KBM-7 (cell line): ENCODE measurements at regions not wholly inside any gene's neighbourhood (a gene's known extent, or its start where the extent isn't known, plus 50 kb on each side); places are given as distances from the start of the nearest gene placed in this dataset.

ENCODE experiments used
- DNase-seq: peaks from one replicate; pipeline ENCODE4 v3.0.0-alpha.2; 2015
- in situ Hi-C: fragments of 300-500 bp; cut with MboI; formaldehyde crosslinking; loops from 2 replicates; pipeline ENCODE4 v1.14.3; 2020; ENCODE audit warnings: low sequenced_read_pairs, low pct_unique_long_range_greater_than_20kb, mixed read lengths

DNA sequence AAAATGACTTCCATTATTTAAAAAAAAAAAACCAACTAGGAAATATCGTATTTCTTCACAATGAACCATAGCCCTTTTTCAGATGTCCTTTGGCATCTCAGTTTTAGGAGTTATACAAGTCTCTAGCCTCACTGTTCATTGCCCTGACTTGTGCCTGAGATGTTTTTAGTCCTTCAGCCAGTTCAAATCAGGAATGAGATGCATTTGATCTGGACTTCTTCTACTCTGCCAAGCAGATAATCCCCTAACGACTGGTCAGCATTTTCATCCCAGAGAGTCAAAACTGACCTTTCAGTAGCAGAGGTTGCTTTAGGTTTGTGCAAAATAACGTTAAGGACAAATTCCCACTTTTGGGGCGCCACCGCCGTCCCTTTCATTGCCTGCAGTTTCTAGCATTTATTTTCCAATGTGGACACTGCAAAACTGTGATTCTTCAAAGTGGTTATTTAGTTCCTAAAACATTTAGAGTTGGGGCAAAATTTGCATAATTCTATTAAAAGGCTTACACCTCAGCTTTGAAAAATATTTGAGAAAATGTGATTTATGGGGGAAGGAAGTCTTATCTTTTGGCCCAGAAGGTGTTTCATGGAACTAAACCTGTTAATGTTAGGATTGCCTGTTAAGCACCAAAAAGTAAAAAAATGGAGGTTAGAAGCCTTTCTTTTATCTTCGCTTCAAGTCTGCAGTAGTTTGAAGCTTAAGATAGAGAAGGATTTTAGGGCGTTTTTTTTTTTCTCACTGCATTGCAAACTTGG, 152.0 kb upstream of the SGK1 start:
- no peak for DNase-seq
- in situ Hi-C loops: no loop called here

DNA sequence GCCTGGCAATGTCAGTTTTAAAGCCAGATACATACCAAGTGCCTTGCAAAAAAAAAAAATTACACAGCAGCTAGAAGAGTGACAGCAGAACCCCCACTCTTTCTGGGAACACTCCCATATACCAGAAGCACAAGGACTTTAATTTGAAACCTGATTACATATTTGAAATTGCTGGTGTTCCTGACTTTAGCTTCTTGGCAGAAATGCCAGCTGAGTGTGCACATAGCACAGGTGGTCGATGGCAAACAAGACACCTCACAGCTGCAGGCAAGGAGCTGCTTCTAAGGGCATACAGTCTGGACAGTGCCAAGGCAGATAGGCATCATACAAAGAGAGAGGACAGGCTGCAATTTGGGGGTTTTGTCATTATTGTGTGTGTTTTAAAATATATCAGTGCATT, 150.7 kb upstream of the SGK1 start:
- DNase-seq: no peak
- in situ Hi-C loops: no loop called here

DNA sequence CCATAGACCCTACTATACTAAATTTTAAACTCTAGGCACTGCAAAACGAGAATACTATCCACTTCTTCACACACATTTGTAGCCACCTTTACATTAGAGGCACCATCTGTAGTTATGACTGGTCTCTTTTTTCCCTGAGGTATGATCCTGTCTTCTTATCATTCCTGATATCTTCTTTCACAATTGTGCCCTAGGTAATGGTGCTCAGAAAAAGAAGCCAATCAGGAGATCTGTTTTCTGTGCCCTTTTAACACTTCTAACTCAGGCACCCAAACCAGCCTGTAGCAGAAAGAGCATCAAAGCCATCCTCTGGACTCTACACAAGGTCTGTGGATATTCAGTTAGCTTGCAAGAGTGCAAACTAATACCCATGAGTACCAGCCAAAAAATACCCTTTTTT, 149.7 kb upstream of the SGK1 start:
- in situ Hi-C loops: no loop called here
- no peak for DNase-seq

DNA sequence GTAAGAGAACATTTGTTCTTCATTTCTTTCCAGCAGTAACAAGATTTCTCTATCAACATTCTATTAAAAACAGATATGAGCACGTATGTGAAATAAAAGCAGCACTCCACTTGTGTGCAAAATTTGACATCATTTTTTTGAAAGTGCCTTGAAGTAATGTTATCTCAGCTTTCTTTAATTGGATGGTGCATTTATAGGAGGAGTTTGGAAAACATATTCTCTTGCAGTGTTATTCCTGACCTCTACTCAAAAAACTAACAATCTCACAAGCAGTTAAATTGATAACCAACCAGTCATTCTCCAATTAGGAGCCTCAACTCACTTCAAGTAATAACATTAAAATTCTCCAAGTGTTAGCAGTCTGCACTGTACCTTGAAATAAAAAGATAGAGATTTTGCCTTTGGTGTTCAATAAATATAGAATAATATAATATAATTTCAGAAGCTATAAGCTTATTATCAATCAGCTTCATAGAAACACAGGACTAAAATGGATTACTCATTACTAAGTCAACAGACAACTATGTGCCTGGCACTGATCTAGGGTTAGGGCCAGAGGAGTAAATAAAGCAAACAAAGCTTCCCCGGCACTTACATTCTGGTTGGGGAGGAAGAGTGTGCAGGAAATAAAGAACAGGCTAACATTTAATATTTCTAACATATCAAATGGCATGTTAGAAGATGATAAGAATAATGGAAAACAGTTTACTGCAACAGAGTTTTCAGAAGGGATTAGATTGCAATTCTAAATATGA, 149.0 kb upstream of the SGK1 start:
- in situ Hi-C loops: no loop called here
- DNase-seq: no peak

DNA sequence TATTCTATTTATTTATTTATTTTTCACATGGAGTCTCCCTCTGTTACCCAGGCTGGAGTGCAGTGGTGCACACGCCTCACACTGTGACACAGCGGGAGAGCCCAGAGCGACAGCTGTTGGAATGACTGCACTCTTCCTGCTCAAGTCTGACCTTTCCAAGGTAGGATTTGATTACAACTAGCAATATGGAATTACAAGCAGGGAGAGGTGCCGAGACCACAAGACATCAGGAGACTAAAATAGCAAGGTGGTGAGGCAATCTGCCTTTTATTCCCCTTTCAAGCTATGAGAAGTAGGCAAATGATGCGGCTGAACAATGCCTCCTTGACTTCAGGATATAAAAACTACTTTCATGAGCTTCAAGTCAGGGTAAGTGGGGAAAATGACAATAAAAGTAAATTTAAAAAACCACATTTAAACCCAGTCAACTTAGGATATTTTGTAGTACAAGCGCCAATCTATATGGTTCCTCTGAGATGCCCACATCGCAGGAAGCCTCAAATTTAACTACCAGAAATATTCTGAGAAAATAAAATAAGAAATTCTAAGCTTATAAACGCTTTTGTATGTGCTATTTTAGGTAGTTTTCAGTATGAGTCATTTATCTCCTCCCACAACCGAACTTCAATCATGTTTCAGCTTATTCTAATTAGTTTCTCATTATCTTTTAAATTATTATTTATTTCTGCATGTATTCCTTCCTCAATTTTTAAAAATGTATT, 146.9 kb upstream of the SGK1 start:
- in situ Hi-C loops: no loop called here
- DNase-seq: no peak

DNA sequence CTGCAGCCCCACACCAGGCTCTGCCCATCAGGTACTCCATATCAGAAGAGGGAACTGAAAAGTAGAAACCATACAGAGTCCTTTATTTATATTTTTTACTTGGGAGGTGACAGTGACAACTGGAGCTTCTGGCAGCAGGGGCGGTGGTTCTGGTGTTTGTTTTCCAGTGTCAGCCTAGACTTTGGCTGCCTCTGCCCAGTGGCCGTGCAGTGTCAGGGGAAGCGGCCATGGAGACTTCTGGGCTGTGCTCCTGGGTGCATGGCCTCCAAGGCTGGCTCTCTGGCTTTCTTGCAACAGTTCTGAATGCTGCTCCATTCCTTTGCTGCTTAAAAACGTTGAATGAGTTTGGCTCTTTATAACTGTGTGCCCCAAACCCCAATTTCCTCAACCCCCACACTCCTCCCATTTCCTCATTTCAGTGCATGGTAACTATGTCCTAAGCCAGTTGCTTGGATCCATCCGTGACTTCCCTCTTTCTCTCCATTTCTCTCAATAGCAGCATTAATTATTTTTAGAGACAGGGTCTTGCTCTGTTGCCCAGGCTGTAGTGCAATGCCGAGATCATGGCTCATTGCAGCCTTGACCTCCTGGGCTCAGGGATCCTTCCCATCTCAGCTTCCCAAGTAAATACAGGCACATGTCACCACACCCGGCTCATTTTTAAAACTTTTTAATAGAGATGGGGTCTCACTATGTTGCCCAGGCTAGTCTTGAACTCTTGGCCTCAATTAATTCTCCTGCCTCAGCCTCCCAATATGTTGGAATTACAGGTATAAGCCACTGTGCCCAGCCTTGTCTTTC, 141.1 kb upstream of the SGK1 start:
- peak; percentile 15 for DNase-seq
- in situ Hi-C loops: no loop called here

DNA sequence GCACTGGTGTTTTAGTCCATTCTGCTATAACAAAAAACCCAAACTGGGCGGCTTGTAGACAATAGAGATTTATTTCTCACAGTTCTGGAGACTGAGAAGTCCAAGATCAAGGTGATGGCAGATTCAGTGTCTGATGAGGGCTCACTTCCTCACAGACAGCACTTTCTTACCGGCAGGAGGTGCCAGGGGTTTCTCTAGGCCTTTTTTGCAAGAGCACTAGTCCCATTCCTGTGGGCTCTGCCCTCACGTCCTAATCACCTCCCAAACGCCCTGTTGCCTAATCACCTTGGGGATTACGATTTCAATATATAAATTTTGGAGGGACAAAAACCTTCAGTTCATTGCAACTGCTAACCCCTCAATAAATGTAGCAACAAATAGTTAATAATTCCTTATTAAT, 140.0 kb upstream of the SGK1 start:
- DNase-seq: peak; percentile 21
- in situ Hi-C loops: no loop called here

DNA sequence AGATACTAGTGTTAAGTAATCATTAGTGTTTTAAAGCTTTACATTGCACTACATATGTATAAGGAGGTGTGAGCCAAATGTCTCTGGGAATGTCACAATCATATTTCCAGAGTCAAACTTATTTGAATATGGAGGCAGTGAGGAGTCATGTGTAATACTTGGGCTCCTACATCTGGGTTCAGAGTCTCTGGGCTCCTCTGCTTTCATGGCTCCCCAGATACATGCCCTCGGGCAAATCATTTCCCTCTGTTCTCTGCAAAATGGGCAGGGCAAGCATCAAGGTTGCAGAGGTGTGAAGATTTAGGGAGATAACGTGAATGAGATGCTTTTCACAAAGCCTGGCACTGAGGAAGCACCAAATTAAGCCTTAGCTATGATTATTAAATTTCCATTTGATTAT, 138.3 kb upstream of the SGK1 start:
- in situ Hi-C loops: no loop called here
- no peak for DNase-seq

DNA sequence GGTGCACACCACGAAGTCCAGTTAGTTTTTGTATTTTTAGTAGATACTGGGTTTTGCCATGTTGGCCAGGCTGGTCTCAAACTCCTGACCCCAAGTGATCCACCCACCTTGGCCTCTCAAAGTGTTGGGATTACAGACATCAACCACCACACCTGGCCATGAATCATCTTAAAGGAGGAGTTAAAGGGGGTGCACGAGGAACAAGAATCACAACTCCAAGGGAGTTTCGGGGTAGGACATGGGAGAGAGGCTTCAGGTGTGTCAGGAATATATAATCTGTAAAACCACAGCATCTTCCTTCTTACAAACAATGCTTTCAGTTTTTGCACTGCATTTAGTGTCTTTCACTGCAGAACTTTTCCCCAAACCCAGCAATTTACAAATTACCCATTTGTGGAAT, 137.4 kb upstream of the SGK1 start:
- in situ Hi-C loops: no loop called here

DNA sequence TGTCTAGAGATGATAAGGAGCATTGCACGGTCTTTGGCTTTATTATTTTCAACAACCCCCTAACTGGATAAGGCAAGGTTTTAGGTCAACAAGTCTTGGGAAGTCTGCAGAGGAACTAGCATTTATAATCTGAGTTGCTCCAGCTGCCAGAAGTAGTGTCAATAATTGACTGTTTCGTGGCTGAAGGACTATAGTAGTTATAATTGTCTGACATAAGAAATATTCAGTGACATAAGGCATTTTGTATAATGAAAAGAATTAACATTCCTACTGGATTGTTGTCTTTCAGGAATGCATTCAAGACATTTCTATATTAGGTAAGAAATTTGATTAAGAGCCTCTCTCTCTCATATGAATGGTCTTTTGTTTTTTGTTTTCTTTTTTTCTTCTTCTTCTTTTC, 136.9 kb upstream of the SGK1 start:
- in situ Hi-C loops: no loop called here
- DNase-seq: no peak

More for the DNA sequence above, 137.4 kb upstream of the SGK1 start:
- no peak for DNase-seq

DNA sequence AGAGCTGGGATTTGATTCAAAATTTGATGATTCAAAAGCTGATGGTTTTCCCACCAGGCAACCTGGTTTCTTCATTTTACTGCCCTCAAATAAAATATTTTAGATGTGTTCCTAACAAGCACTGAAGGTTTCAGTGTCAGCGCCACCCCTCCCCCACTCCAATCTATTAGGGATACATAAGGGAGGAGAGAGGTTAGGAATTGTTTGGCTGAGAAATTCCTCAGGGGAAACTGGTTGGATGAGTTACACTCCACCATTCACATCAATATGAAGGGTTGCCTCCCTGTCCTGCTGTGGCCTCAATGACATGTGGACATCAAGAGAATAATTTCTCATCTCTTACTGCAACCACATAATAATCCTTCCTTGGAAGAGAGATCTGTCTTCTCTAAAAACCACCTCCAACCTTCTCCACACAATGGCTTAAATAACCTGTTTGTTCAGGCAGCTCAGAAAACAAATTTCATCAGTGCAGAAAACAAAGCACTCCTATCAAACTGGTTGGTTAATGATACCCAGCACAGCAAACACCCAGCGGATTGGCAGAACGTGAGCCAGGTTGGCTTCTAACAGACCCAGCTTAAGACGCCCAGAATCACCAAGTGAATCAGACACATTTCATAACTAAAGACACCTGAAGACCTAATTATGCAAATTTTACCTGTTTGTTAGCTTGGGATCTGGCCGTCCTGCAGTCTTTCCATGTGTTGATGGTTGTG, 136.0 kb upstream of the SGK1 start:
- no peak for DNase-seq
- in situ Hi-C loops: no loop called here

DNA sequence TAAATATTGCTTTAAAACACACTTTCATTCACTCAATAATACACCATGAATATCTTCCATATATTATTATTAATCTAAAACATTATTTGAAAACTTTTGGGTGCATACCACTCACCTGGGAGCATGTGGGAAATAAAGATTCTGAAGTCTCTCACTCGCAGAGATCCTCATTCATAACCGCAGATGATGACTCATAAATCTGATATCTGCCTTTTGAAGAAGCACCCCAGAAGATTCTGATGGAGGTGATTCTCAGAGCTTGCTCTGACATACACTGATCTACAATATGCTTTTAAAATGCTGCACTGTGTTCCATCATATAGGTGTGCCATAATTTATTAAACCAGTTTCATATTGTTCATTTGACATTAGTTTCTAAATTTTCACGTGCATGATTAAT, 135.0 kb upstream of the SGK1 start:
- DNase-seq: no peak
- in situ Hi-C loops: no loop called here

DNA sequence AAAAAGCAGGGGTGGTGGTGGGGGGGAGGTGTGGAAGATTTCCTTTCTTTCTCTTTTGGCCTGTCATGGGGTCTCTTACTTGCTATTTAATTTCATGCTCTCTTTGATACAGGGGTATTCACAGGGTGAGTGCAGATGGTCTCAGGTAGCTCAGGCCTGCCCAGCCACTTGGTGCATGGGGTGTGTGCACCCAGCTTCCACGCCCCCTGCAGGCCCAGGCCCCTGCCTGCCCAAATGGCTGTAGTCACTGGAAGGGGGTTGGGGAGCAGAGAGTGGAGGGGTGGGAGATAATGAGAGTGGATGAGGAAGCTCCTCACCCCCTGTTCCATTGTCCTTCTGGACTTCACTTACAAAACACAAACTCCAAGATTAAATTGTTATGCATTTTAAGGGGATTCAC, 133.6 kb upstream of the SGK1 start:
- DNase-seq: no peak
- in situ Hi-C loops: no loop called here

DNA sequence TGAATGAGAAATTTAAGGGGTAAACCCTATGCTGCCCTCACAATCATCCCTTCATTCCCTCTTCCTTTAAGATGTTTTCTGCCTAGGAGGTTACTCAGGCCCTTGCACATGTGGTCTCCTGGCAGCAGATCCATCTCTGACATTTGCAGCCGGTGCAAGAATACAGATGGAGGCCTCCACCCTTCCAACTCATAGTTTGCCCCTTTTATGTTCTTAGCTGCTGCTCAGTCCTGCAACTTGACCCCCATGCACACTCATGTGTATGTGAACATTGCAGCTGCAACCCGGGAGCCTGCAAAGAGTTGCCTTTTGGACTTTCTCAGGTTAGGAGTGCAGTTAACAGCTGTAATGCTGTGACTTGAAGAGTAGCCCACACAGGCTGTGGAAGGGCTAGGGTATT, 131.9 kb upstream of the SGK1 start:
- in situ Hi-C loops: no loop called here

DNA sequence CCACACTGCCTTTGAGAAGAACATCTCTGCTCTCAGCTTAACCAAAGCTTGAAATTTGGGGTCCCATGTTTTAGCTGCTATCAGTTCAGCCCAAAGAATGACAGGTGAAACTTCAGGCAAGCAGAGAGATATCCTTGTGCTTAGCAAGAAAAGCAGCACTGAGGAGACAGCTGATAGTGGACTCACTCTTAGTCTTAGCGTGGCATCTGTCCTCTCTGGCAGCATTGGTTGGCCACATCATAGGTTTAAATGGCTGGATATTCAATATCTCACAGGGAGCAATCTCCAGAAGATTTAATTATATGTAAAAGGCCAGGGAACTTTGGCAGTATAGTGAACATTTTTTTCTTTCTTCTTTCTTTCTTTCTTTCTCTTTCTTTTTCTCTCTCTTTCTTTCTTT, 131.1 kb upstream of the SGK1 start:
- in situ Hi-C loops: no loop called here
- DNase-seq: no peak

More for the DNA sequence above, 131.9 kb upstream of the SGK1 start:
- DNase-seq: no peak

DNA sequence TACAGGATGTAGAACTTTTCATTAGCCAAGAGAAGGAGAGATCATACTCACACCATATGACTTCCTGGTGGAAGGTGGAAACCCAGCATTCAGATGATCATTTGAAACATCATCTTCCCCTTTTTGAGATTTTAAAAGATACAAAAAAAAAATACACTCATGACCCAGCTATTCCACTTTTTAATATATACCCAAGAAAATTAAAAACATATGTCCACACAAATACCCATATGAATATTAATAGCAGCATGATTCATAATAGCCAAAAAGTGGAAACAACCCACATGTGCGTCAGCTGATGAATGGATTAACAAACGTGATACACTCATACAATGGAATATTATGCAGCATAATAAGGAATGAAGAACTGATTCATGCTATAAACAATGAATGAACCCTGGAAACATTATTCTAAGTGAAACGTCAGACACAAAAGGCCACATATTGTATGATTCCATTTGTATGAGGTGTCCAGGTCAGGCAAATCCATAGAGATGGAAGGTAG, 130.0 kb upstream of the SGK1 start:
- DNase-seq: no peak
- in situ Hi-C loops: no loop called here

DNA sequence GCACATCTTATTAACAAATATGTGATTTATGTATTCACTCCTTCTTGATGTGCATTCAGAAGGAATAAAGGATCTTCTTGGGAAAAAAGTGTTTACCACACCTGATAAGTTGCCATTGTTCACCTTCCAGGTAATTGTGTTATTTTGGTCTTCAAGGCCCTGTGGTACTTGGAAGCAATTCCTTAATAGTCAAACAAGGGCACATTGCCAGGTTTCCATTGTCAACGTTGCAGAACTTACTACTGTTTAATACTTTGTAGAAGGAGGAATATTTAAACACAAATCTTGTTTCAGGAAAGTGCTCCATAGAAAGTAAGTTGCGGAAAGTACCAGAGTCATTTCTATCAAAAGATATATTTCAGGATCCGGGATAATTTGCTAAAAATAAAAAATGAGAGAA, 129.5 kb upstream of the SGK1 start:
- in situ Hi-C loops: no loop called here
- no peak for DNase-seq

DNA sequence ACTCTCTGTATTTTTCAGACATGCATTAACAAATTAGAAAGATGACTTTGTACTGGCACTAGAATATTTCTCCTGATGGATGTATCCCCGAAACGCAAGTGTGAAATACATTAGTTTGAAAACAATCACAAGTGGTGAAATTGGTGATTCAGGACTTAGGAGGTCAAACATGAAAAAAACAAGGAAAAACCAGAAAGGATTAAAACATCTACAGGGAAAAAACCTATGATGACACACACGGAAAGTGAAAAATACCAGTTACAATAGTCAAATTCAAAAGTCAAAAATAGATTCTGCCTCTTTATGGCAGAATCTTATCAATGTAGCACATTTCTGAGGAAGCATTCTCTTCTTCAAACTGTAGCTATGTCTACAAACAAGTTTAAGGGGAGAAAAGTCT, 129.0 kb upstream of the SGK1 start:
- in situ Hi-C loops: no loop called here
- DNase-seq: no peak
